HepG2 (cell line): ENCODE measurements at regions not wholly inside any gene's neighbourhood (a gene's known extent, or its start where the extent isn't known, plus 50 kb on each side); places are given as distances from the start of the nearest gene placed in this dataset.

Experiments used
- ATAC-seq: fragments of 200-7000 bp; cut with Tn5 transposase; 3 replicates; pipeline ENCODE4 v1.9.1; 2020; ENCODE audit warnings: mild to moderate bottlenecking, moderate library complexity
- BruUV-seq: library from RNA; stranded (reverse); fragments of 400-500 nt; replicated peaks from 2 replicates; lab custom pipeline; 2021; lab: Mats Ljungman, UMichigan
- CTCF ChIA-PET: fragments of 300-600 bp; formaldehyde crosslinking; extraction: SDS; loops from one replicate; lab custom pipeline; 2021; ENCODE audit warnings: low total read pairs, inconsistent platforms, low intra/inter-chr PET ratio; lab: Yijun Ruan, JAX
- POLR2A ChIA-PET: fragments of 350-600 bp; sonication (Branson Sonifier 250); formaldehyde crosslinking; loops from one replicate; lab custom pipeline; 2020; ENCODE audit warnings: antibody characterized with exemption, inconsistent platforms; lab: Yijun Ruan, JAX
- DNase-seq: peaks from one replicate; pipeline ENCODE4 v3.0.0-alpha.2; 2015; ENCODE audit warnings: low spot score
- FAIRE-seq: peaks from 3 replicates; lab custom pipeline; 2011; peaks lifted over from hg19 to GRCh38; lab: Jason Lieb, UNC
- H2AFZ ChIP-seq: one replicate; pipeline ENCODE4 v1.6.1; 2011; ENCODE audit warnings: low read length, inconsistent platforms
- H3K27ac ChIP-seq: fragments of 300-600 bp; 3 replicates; pipeline ENCODE4 v1.8.0; 2011; ENCODE audit warnings: mixed run types, mild to moderate bottlenecking, mixed read lengths, low read length, inconsistent platforms; ENCODE audit not compliant: insufficient read depth; ENCODE audit errors: extremely low read length
- H3K27me3 ChIP-seq, 2 experiments: fragments of 200-600 bp in 1 of 2; 2 replicates in 1 of 2; 3 replicates in 1 of 2; pipeline versions ENCODE4 v1.6.0 to v1.8.0; 2011; ENCODE audit warnings: low read length in 2 of 2, mild to moderate bottlenecking in 2 of 2, moderate library complexity in 2 of 2, inconsistent platforms in 1 of 2; ENCODE audit not compliant: insufficient read depth in 2 of 2, control insufficient read depth in 1 of 2
- H3K36me3 ChIP-seq, 2 experiments: fragments of 200-600 bp in 1 of 2; replicated peaks in 1 of 2; 2 replicates in 1 of 2; 3 replicates in 1 of 2; pipeline versions ENCODE4 v1.5.1 to v1.8.0; 2011; ENCODE audit warnings: low read length in 2 of 2, inconsistent platforms in 1 of 2; ENCODE audit not compliant: insufficient read depth in 2 of 2, control insufficient read depth in 1 of 2
- H3K4me1 ChIP-seq: 2 replicates; pipeline ENCODE4 v1.5.1; 2012; ENCODE audit warnings: low read length, inconsistent platforms; ENCODE audit not compliant: insufficient read depth
- H3K4me2 ChIP-seq: 2 replicates; pipeline ENCODE4 v1.6.0; 2011; ENCODE audit warnings: low read depth, low read length, inconsistent platforms
- H3K4me3 ChIP-seq, 3 experiments: fragments of 200-600 bp in 1 of 3; sonication (generic), shearing (Covaris generic) in 1 of 3; replicated peaks in 1 of 3; 2 replicates each; pipeline ENCODE4 v1.5.1; 2011 to 2016; ENCODE audit warnings: low read length in 3 of 3, inconsistent platforms in 2 of 3, low read depth in 2 of 3, mild to moderate bottlenecking in 2 of 3, control low read depth in 1 of 3, mixed read lengths in 1 of 3; ENCODE audit not compliant: insufficient read depth in 1 of 3
- H3K79me2 ChIP-seq: one replicate; pipeline ENCODE4 v1.6.1; 2011; ENCODE audit warnings: low read length, inconsistent platforms; ENCODE audit not compliant: insufficient read depth
- H3K9ac ChIP-seq: 2 replicates; pipeline ENCODE4 v1.6.0; 2011; ENCODE audit warnings: mild to moderate bottlenecking, low read depth, low read length, inconsistent platforms; ENCODE audit not compliant: insufficient read depth
- H3K9me3 ChIP-seq: 2 replicates; pipeline ENCODE4 v1.5.1; 2012; ENCODE audit warnings: mild to moderate bottlenecking, low read length
- H4K20me1 ChIP-seq: 2 replicates; pipeline ENCODE4 v1.6.0; 2011; ENCODE audit warnings: inconsistent platforms, mild to moderate bottlenecking, low read length, moderate library complexity; ENCODE audit not compliant: insufficient read depth
- FOXK2 ChIP-seq: fragments of 450-650 bp; IDR thresholded peaks from 2 replicates; pipeline ENCODE4 v1.6.1; 2016
- HOXD1 ChIP-seq: sonication (generic); formaldehyde crosslinking; IDR thresholded peaks from 2 replicates; pipeline ENCODE4 v1.5.0; 2020; ENCODE audit warnings: missing genetic modification reagents
- KMT2A ChIP-seq: sonication (generic); formaldehyde crosslinking; IDR thresholded peaks from 2 replicates; pipeline ENCODE4 v1.4.0; 2020; ENCODE audit warnings: missing genetic modification reagents
- SETDB1 ChIP-seq: sonication (generic); formaldehyde crosslinking; IDR thresholded peaks from 2 replicates; pipeline ENCODE4 v1.5.1; 2020; ENCODE audit warnings: missing genetic modification reagents, mild to moderate bottlenecking, borderline replicate concordance
- ZBTB7B ChIP-seq: sonication (generic); formaldehyde crosslinking; IDR thresholded peaks from 2 replicates; pipeline ENCODE4 v1.4.0; 2020; ENCODE audit warnings: missing genetic modification reagents
- ZFP1 ChIP-seq: IDR thresholded peaks from 2 replicates; pipeline ENCODE4 v1.6.1; 2016
- ZNF460 ChIP-seq: sonication (generic); formaldehyde crosslinking; IDR thresholded peaks from 2 replicates; pipeline ENCODE4 v1.5.1; 2020; ENCODE audit warnings: missing genetic modification reagents, mild to moderate bottlenecking, borderline replicate concordance
- ZNF567 ChIP-seq: sonication (generic); formaldehyde crosslinking; IDR thresholded peaks from 2 replicates; pipeline ENCODE4 v1.8.1; 2023; ENCODE audit warnings: mild to moderate bottlenecking, missing genetic modification reagents, borderline replicate concordance
- ZNF749 ChIP-seq: sonication (generic); formaldehyde crosslinking; IDR thresholded peaks from 2 replicates; pipeline ENCODE4 v1.8.0; 2022; ENCODE audit warnings: mild to moderate bottlenecking, missing genetic modification reagents, moderate library complexity, borderline replicate concordance
- ZNF841 ChIP-seq: sonication (generic); formaldehyde crosslinking; IDR thresholded peaks from 2 replicates; pipeline ENCODE4 v1.8.1; 2023; ENCODE audit warnings: missing genetic modification reagents, borderline replicate concordance
- ZSCAN5A ChIP-seq: sonication (generic); formaldehyde crosslinking; IDR thresholded peaks from 2 replicates; pipeline ENCODE4 v1.8.0; 2022; ENCODE audit warnings: mild to moderate bottlenecking, missing genetic modification reagents, borderline replicate concordance
- WGBS: methylation state at CpG from one replicate; pipeline ENCODE4 v1.1.6; 2017; ENCODE audit warnings: low lambda C conversion rate; 5-methylcytosine and 5-hydroxymethylcytosine counted together
- in situ Hi-C: cut with HindIII; loops from 2 replicates; pipeline ENCODE4 v1.10.0; 2017; ENCODE audit warnings: low pct_unique_long_range_greater_than_20kb; ENCODE audit not compliant: extremely low pct_ligation_motif_present
- intact Hi-C: fragments of 100-400 bp; cut with micrococcal nuclease; formaldehyde crosslinking; loops from one replicate; pipeline ENCODE4 v1.10.0; 2022; ENCODE audit not compliant: unreplicated experiment
- TF ChIP-seq, protein P1 (sequence below): IDR thresholded peaks from 2 replicates; pipeline ENCODE4 v1.6.1; 2018; ENCODE audit warnings: missing genetic modification reagents, mild to moderate bottlenecking, missing compliant biosample characterization
- TF ChIP-seq, protein P2 (sequence below): sonication (generic); formaldehyde crosslinking; IDR thresholded peaks from 2 replicates; pipeline ENCODE4 v1.4.0; 2020; ENCODE audit warnings: mild to moderate bottlenecking, missing genetic modification reagents

- TF ChIP-seq, protein P1, sequence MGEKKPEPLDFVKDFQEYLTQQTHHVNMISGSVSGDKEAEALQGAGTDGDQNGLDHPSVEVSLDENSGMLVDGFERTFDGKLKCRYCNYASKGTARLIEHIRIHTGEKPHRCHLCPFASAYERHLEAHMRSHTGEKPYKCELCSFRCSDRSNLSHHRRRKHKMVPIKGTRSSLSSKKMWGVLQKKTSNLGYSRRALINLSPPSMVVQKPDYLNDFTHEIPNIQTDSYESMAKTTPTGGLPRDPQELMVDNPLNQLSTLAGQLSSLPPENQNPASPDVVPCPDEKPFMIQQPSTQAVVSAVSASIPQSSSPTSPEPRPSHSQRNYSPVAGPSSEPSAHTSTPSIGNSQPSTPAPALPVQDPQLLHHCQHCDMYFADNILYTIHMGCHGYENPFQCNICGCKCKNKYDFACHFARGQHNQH (CRISPR knock-in tag) = no peak
- no peak for TF ChIP-seq ZNF567 (CRISPR knock-in tag)
- TF ChIP-seq, all 625 proteins: peak for 12
Measured at GRCh38 chr13:29905845-29906244, 55.4 kb upstream of the UBL3 start (continued).

GRCh38 chr13:29903996-29904395, 53.6 kb upstream of the UBL3 start:
- in situ Hi-C loops = no loop called here
- Histone ChIP-seq H4K20me1 (no peaks in the 10 kb centered on the region), H3K9ac (no peak overlapping the region), H3K27me3 (no peaks in the 10 kb centered on the region), H3K4me2 (no peak overlapping the region), H3K27ac (no peak overlapping the region), H3K79me2 (no peaks in the 10 kb centered on the region), H3K9me3 (no peaks in the 10 kb centered on the region), H3K4me1 (peaks cover 6% of the 10 kb centered on the region), H3K36me3 (no peaks in the 10 kb centered on the region), H2AFZ (no peak overlapping the region), H3K4me3 (no peak overlapping the region)
- POLR2A ChIA-PET = no interaction called here
- TF ChIP-seq ZNF460 (CRISPR knock-in tag) (no peak), ZFP1 (no peak), ZNF841 (no peak), ZBTB7B (CRISPR knock-in tag) (no peak), ZNF749 (no peak), SETDB1 (CRISPR knock-in tag) (no peak), ZSCAN5A (CRISPR knock-in tag) (no peak), FOXK2 (no peak), HOXD1 (no peak), KMT2A (CRISPR knock-in tag) (no peak)
- TF ChIP-seq, protein P2, sequence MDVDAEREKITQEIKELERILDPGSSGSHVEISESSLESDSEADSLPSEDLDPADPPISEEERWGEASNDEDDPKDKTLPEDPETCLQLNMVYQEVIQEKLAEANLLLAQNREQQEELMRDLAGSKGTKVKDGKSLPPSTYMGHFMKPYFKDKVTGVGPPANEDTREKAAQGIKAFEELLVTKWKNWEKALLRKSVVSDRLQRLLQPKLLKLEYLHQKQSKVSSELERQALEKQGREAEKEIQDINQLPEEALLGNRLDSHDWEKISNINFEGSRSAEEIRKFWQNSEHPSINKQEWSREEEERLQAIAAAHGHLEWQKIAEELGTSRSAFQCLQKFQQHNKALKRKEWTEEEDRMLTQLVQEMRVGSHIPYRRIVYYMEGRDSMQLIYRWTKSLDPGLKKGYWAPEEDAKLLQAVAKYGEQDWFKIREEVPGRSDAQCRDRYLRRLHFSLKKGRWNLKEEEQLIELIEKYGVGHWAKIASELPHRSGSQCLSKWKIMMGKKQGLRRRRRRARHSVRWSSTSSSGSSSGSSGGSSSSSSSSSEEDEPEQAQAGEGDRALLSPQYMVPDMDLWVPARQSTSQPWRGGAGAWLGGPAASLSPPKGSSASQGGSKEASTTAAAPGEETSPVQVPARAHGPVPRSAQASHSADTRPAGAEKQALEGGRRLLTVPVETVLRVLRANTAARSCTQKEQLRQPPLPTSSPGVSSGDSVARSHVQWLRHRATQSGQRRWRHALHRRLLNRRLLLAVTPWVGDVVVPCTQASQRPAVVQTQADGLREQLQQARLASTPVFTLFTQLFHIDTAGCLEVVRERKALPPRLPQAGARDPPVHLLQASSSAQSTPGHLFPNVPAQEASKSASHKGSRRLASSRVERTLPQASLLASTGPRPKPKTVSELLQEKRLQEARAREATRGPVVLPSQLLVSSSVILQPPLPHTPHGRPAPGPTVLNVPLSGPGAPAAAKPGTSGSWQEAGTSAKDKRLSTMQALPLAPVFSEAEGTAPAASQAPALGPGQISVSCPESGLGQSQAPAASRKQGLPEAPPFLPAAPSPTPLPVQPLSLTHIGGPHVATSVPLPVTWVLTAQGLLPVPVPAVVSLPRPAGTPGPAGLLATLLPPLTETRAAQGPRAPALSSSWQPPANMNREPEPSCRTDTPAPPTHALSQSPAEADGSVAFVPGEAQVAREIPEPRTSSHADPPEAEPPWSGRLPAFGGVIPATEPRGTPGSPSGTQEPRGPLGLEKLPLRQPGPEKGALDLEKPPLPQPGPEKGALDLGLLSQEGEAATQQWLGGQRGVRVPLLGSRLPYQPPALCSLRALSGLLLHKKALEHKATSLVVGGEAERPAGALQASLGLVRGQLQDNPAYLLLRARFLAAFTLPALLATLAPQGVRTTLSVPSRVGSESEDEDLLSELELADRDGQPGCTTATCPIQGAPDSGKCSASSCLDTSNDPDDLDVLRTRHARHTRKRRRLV = no peak
- WGBS = 55% methylated on average over 2 of the region's 4 CpGs
- DNase-seq (no peak), ATAC-seq (no peak), FAIRE-seq (no peak)
- intact Hi-C loops = no loop called here
- CTCF ChIA-PET = no interaction called here
- BruUV-seq = no TSS peak
